GOT3 (cell line): ENCODE measurements at regions not wholly inside any gene's neighbourhood (a gene's known extent, or its start where the extent isn't known, plus 50 kb on each side); places are given as distances from the start of the nearest gene placed in this dataset.
"Not testable (repeated sequence)": the region's sequence is repeated elsewhere in the genome, so short reads cannot be mapped to it uniquely, and the experiment has no call there.

Experiments
- DNase-seq: peaks from one replicate; lab custom pipeline; 2025; ENCODE audit warnings: mixed read lengths; lab: John Stamatoyannopoulos, UW

DNA sequence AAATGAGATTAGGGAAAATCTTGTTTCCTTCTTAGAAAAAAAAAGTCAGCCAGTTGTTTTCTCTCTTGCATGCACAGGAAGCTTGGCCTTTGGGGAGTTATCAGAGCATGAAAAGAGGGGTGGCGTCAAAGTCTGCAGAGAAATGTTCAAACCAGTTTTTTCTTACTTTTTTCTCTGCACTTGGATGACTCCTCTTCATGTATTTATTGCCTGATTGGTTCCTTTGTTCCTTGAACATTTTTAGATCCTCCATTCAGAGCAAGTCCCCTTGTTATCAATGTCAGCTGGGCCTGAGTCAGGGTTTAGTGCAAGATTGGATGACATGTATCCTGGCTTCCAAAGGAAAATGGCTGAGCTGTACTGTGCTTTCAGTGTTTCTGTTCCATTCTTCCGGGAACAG lies 392.6 kb upstream of the BRINP1 start:
- DNase-seq, result no peak

GRCh38 chr9:119758990-119759389 lies 389.8 kb upstream of the BRINP1 start:
- DNase-seq, result no peak

DNA sequence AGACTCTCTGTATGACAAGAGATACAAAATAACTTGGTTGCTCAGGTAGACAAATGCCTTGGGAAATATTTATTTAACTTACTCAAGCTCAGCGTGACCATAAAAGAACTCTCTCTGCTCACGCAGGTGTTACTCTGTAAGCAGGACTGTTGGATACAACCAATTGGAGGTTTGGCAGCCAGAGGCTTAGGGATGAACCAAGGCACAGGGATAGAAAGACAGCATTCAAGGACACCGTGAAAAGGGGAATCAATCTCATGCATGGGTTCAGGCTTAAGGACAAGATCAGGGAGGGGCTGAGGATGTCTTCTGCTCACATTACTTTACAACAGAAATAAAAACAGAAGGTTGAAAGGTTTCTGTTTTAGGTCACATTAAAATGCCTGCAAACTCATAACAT lies 389.0 kb upstream of the BRINP1 start:
- DNase-seq, result no peak

DNA sequence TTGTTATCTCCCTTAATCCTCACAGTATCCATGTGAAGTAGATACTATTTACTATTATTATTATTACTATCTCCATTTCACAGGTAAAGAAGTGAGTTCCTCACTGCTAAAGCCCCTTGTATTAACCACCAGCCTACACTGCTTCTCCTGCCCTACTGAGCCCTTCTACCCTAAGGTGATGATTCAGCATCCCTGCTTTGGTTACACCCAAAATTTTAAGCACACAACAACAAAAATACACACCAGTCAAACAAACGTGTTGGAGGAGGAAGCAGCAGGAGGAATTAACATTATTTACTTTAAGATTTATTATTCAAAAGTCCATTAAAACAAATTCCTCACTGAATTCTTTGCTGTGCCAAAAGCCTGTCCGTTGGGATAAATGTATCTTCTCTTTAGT lies 370.2 kb upstream of the BRINP1 start:
- DNase-seq, result no peak

- DNase-seq, result no peak
Observed at GRCh38 chr9:119736491-119737454, 367.5 kb upstream of the BRINP1 start.

- DNase-seq, result no peak
Observed at GRCh38 chr9:119727988-119728387, 358.8 kb upstream of the BRINP1 start.

DNA sequence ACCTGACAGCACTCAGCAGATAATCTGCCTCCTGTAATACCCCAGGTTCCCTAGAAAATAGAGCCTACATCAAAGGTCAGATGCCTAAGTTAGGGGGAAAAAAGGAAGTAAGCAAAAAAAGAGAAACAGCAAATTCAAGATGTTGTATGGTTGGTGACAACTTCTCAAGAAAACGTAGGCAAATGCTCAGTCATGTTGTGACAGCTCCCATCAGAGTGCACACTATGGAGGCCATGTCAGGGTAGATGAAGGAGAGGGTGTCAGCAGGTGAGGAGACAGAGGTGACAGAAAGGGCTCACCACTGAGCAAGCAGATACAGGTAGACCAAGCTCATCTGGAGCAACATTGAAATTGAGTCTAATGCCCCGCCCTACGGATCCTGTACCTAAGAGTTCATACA lies 356.8 kb upstream of the BRINP1 start:
- no peak for DNase-seq

DNA sequence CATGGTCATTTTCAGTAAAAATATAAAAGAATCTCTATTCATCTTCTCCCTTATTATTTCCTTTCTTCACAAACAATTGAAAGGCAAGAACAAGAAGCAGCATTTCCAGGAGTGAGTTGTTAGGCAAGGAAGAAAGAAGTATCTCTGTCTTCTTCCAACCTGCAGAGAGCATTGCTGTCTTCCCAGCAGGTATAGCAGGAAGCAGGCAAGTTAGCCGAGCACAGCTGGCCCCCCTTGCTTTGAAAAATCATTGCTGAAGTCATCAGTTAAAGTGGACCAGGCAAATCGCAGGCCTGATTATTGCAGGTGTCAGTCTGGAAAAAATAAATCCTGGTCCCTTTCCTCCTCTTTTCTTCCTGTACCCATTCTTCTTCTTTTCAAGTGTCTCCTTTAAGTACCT lies 353.1 kb upstream of the BRINP1 start:
- no peak for DNase-seq

GRCh38 chr9:119712325-119712724 lies 343.1 kb upstream of the BRINP1 start:
- no peak for DNase-seq

- DNase-seq, result no peak
Observed at GRCh38 chr9:119709431-119709830, 340.2 kb upstream of the BRINP1 start.

GRCh38 chr9:119707228-119707845 lies 338.1 kb upstream of the BRINP1 start:
- no peak for DNase-seq

DNA sequence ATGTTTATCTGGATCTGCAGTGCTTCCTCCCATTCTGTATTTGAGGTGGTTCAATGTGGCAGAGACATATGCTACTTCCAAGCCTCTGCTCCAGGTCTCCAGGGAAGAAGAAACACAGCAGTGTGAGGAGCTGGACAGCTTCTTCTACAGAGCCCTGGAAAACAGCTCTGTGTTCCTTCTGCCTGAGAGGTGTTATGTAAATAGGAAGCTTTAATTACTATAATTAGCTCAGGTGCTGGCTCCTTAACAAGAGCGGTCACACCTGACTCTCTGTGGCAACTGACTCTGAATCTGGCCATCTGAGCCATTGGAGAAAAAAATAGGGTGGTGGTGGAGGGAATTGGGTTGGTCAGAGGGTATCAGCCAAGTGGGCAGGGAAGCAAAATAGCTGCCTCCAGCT lies 332.4 kb upstream of the BRINP1 start:
- DNase-seq, result no peak

GRCh38 chr9:119698535-119698934 lies 329.3 kb upstream of the BRINP1 start:
- no peak for DNase-seq

- DNase-seq, result no peak
Observed at GRCh38 chr9:119697996-119698395, 328.8 kb upstream of the BRINP1 start.

DNA sequence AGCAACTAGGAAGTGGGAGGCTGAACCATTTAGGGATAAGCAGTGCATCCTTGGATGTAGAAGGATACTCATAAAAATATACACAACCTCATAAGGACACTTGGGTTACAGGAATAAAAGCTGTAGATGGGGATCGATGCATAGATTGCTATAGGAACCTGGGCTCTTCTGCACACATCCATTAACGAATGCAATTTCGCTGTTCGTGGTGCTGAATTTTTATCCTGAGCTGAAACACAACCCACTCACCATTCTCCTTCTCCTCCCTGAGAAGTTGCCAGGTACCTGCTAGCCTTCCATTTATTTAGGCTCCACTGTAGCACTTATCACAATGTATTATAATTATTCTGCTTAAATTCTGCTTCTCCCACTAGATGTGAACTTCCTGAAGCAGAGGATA lies 320.6 kb upstream of the BRINP1 start:
- DNase-seq, result no peak

DNA sequence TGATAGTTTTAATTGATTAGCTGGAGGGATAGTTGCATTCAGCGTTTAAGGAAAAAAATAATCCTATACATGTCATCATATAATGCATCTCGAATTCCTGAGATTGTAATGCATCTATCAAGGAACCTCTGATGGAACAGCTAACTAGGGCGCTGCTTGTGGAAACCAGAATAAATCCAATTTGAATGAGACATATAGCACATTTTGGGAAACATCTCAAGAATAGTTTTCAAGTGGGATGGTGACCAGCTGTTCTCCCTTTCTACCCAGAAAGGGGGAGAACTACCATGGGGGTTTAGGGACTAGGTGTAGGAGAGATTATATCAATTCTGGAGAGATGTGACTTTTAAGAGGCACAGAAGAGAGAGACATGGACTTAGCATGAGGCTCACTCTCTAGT lies 319.3 kb upstream of the BRINP1 start:
- DNase-seq, result no peak

DNA sequence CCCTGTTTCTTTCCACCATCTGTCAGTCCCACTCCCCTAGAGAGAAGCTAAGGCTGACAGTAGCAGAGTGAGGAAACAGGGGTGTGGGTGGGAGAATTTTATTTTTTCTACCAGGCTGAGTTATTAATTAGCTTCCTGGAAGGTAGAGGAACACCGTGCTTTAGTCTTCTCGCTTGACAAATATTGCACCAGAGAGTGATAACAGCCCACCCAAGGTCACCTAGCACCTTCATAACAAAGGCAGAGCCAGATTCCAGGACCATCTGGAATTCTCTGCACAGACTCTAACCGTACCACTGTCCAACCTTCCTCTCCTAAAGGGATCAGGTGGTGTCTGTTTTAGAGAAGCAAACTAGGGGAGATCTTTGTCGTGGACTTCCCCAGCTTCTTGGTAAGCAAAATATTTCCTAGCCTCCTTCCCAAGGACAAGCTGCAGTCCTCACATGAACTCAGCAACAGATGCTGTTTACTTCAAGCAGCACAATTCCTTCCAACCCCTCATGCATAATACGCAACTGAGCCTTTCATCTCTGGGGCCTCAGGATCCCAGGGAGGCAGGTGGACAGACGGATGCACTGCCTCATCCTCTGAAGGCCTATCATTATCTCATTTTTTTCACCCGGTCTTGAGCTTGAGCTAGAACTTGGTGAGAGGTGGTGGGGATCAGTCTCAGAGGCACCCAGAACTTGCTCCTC lies 308.7 kb upstream of the BRINP1 start:
- DNase-seq, result no peak

- DNase-seq, result no peak
Observed at GRCh38 chr9:119675951-119676350, 306.7 kb upstream of the BRINP1 start.

DNA sequence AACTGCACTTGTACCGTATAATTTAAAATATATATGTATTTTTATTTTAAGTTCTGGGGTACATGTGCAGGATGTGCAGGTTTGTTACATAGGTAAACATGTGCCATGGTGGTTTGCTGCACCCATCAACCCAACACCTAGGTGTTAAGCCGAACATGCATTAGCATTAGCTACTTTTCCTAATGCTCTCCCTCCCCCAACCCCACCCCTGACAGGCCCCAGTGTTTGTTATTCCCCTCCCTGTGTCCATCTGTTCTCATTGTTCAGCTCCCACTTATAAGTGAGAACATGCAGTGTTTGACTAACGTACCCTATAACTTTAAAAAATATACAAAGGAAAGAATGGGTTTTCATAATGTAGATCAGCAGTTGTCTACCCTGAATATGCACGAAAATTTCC lies 303.5 kb upstream of the BRINP1 start:
- DNase-seq, result not testable (repeated sequence)

DNA sequence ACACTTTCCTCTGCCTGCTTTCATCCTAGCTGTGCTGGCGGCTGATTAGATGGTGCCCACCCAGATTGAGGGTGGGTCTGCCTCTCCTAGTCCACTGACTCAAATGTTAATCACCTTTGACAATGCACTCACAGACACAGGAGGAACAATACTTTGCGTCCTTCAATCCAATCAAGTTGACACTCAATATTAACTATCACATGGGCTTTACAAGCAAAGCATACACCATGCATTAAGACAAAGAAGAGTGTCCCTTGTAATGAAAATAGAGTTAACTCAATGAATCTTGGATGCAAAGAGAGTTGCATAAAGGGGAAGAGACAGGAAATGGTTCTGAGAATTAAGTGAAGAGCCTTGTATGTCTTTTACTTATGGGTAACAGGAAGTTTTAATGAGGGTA lies 298.7 kb upstream of the BRINP1 start:
- DNase-seq, result no peak

GRCh38 chr9:119667163-119667562 lies 297.9 kb upstream of the BRINP1 start:
- no peak for DNase-seq

DNA sequence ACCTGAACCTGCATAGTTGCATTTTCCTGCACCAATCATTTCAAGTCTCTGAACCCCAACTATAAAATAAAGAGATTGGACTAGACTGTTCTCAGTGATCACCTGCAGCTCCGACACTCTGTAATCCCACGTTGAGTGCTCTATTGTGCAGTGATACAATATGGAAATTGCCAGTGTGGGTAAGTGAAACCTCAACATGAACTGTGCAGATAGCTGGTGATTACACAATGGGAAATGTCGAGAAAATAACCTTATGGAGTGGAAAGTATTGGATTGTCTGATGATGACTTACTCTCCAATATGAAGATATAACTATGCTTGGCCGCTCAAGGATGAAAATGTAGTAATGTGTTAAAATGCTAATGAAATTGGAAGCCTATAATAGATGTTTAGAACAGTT lies 293.1 kb upstream of the BRINP1 start:
- DNase-seq, result no peak

GRCh38 chr9:119652931-119653330 lies 283.7 kb upstream of the BRINP1 start:
- DNase-seq, result no peak
